ENCODE measurements at regions not wholly inside any gene's neighbourhood (a gene's known extent, or its start where the extent isn't known, plus 50 kb on each side); places are given as distances from the start of the nearest gene placed in this dataset.

DNA sequence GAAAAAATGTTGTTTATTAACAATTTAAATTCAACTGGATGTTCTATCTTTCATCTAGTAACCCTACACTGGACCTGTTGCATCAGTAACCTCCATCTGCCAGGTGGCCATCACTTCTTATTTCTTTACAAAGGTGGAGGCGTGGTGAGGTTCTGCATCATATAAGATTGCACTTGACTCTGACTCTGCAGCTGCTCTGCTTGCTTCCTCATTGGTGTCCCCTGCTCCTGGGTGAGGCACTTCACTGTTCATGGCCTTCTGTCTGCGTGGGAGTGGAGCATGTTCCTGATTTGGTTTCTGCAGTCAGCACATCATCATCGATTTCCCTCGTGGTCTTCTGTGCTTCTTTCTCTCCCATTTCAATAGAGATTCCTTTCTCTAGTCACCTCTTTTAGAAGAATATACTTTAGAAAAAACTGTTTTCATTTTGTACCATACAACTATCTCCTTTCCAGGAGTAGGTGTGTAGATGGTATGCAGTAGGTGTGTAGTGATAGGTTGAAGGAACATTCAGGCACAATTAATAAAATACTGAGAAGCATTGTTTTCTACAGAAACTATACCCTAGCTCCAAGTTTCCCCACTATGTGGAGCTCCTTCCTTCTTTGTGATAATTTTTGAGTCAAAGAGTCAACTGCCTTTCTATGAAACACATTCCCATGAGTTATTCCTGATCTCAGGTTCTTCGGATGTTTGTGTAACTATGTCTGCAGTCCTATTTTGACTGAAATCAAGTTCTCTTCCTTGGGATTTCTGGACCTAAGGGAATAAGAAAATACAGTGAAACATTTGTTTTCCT is 231.7 kb upstream of the CNTNAP2 start:
- TF ChIP-seq, protein P1, sequence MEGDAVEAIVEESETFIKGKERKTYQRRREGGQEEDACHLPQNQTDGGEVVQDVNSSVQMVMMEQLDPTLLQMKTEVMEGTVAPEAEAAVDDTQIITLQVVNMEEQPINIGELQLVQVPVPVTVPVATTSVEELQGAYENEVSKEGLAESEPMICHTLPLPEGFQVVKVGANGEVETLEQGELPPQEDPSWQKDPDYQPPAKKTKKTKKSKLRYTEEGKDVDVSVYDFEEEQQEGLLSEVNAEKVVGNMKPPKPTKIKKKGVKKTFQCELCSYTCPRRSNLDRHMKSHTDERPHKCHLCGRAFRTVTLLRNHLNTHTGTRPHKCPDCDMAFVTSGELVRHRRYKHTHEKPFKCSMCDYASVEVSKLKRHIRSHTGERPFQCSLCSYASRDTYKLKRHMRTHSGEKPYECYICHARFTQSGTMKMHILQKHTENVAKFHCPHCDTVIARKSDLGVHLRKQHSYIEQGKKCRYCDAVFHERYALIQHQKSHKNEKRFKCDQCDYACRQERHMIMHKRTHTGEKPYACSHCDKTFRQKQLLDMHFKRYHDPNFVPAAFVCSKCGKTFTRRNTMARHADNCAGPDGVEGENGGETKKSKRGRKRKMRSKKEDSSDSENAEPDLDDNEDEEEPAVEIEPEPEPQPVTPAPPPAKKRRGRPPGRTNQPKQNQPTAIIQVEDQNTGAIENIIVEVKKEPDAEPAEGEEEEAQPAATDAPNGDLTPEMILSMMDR (IDR thresholded peaks at IDR 0.05; ENCODE audit: poor library complexity, severe bottlenecking), result no peak
- TF ChIP-seq EZH2 (IDR thresholded peaks at IDR 0.05; ENCODE audit: borderline replicate concordance, insufficient read depth, low read length, poor library complexity, severe bottlenecking), result no peak

Data from neural cell (in vitro differentiated cells).